ENCODE measurements at regions not wholly inside any gene's neighbourhood (a gene's known extent, or its start where the extent isn't known, plus 50 kb on each side); places are given as distances from the start of the nearest gene placed in this dataset.

DNA sequence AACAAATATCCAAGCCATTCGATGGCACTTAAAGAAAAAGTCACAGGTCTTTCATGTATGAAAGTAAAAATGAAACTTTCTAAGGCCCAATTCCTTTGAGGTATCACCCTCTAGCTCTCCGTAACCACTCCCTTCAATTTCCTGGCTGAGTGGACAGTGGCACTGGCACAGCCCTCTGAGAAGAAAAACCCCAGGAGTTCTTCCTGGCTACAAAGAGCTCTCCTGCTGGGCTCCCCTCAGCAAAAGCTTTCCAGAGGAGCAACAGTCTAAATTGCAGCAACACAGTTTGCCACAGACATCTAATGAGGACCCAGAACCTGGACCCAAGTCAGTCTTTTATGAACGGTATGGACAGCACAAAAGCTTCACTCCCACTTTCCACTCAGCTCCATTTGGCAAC, 71.8 kb downstream of the FUNDC1 start:
- DNase-seq, result no peak

DNA sequence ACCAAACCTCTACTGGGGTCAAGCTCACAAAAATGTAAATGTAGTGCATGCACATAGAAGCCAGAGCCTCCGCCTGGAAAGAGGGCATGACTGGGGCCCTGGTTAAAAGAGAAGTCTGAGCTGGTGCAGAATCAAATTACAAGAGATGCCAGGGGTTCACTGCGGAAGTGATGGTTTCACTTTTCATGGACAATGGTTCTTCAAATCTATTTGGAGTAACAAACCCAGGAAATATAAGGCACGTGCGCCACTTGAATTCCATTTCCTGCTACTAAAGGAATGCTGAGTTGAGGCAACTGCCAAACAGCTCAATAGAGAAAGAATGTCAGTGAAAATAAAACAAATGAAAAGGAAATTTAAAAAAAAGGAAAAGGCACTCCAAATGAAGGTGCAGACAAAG, 79.8 kb downstream of the FUNDC1 start:
- peak in 8 of 51 donors; percentile 0 to 6 (median 0) for DNase-seq

DNA sequence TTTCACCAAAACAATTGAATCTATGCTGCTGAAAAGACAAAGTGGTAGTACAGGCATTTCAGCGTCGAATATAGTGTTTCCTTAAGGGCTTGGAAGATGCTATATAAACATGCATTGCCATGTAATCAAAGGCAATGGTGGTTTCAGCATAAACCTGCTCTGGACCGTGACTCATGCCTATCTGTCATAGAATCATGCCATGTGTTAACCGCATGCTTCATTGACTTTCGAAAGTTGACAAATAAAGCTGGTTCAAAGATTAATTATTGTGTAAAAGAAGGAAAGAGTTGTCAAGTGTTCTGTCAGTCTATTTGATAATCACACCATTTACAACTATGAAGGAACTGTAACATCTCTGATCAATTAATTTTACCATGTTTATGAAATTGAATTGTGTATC, 83.2 kb downstream of the FUNDC1 start:
- no peak for DNase-seq

GRCh38 chrX:44456685-44457084, 86.0 kb downstream of the FUNDC1 start:
- no peak for DNase-seq

DNA sequence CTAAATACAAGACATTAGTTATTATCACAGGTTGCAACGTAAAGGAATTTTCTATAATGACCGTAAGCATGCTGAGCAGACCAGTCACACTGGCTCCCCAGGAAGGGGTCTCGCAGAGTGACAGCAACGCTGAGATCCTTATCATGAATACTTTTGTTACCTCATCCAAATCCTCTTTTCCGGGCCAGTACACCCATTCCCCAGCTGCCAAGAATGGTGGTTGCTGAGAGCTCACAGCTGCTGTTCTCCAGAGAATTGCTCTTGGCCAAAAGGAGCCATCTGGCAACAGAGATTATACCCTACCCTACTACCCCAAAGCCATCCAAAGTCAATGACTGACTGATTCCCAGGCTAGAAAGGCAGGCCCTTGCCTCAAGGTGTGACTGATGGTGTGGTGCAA, 91.6 kb downstream of the FUNDC1 start:
- DNase-seq, result no peak

GRCh38 chrX:44447214-44447613, 95.4 kb downstream of the FUNDC1 start:
- no peak for DNase-seq

DNA sequence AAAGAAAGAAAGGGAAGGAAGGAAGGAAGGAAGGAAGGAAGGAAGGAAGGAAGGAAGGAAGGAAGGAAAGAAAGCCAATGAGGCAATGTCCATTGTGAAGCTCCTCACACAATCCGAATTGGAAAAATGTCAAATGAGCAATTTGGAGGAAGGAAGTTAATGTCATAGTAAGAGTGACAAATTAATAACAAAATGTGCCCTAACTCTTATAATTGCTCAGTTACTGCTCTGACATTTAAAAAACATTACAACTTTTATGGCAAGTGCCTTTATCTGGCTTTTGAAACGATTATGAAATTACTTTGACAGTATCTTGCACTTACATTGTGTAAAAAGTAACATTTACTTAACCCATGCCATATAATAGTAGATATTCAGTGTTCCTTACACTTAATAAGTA, 96.5 kb upstream of the EFHC2 start:
- no peak for DNase-seq

GRCh38 chrX:44439242-44439794, 95.8 kb upstream of the EFHC2 start:
- DNase-seq, result no peak

DNA sequence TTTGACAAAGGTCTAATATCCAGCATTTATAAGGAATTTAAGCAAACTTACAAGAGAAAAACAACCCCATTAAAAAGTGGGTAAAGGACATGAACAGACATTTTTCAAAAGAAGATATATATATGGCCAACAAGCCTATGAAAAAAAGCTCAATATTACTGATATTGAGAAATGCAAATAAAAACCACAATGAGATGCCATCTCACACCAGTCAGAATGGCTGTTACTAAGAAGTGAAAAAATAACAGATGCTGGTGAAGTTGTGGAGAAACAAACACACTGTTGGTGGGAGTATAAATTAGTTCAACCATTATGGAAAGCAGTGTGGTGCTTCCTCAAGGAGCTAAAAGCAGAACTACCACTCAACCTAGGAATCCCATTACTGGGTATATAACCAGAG, 91.6 kb upstream of the EFHC2 start:
- no peak for DNase-seq

DNA sequence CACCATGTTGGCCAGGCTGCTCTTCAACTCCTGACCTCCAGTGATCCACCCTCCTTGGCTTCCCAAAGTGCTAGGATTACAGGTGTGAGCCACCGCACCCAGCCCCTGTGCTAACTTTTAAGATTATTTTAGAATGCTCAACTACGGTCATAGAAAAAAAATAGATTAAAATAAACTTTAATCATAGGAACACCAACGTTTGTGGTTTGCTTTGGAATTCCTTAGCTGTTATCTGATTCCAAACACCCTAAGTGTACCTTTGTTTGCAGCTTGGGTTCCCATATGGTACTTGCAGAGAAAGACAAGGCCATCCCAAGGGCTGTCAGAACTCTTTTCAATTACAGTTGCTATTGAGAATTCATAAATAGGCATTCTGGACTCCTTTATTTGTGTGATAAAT, 90.1 kb upstream of the EFHC2 start:
- DNase-seq, result no peak

DNA sequence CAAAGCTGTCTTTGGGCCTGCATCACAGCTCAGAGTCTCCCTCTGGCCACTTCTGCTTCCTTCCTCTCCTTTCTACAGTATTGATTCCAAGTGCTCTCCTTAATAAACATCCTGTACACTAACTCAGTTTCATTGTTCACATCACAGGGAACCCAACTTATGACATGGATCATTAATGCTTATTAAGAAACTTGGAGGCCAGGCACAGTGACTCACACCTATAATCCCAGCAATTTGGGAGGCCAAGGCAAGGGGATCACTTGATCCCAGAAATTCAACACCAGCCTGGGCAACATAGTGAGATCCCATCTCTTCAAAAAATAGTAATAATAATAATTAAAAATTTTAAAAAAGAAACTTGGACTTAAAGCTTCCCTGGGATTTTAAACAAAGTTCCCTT, 89.2 kb upstream of the EFHC2 start:
- peak in 3 of 51 donors; percentile 0 to 19 (median 0) for DNase-seq

GRCh38 chrX:44431194-44431593, 87.7 kb upstream of the EFHC2 start:
- no peak for DNase-seq

- DNase-seq, result no peak
These were observed 85.6 kb upstream of the EFHC2 start for GRCh38 chrX:44428989-44429627.

DNA sequence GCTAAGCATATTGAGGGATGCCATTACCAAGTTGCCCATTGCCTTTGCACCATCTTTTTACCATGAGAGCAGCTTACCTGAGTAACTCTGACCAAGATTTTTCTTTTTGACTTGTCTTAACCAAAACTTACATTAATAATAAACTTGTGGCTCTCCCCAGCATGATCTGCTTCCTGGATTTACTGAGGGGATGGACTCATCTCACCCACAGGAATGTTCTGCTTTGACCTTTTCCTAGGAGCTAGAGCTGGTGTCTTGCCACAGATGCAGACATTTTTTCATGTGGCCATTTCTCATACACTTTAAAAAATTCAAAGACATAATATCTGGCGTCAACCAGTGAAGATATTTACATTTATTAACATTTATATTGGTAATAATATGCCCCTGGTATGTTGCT, 79.2 kb upstream of the EFHC2 start:
- DNase-seq, result no peak

GRCh38 chrX:44415639-44416386, 72.3 kb upstream of the EFHC2 start:
- no peak for DNase-seq

GRCh38 chrX:44401151-44401550, 57.7 kb upstream of the EFHC2 start:
- no peak for DNase-seq

- DNase-seq, result peak in 1 of 51 donors; percentile 2
These were observed 57.1 kb upstream of the EFHC2 start for GRCh38 chrX:44400588-44400987.

- no peak for DNase-seq
These were observed 56.7 kb upstream of the EFHC2 start for GRCh38 chrX:44400161-44400560.
